Skeletal muscle satellite cell (primary cell): ENCODE measurements at regions not wholly inside any gene's neighbourhood (a gene's known extent, or its start where the extent isn't known, plus 50 kb on each side); places are given as distances from the start of the nearest gene placed in this dataset.
"Not testable (repeated sequence)": the region's sequence is repeated elsewhere in the genome, so short reads cannot be mapped to it uniquely, and the experiment has no call there.

Experiments
- H3K27me3 ChIP-seq: 2 replicates; pipeline ENCODE4 v1.7.0; 2013; ENCODE audit warnings: low read length; ENCODE audit not compliant: control insufficient read depth, insufficient read depth
- H3K36me3 ChIP-seq: 2 replicates; pipeline ENCODE4 v1.7.0; 2013; ENCODE audit warnings: mild to moderate bottlenecking, control low read depth, low read length; ENCODE audit not compliant: insufficient read depth
- H3K4me1 ChIP-seq: 2 replicates; pipeline ENCODE4 v1.7.0; 2013; ENCODE audit warnings: low read length; ENCODE audit not compliant: control insufficient read depth, insufficient read depth
- H3K4me2 ChIP-seq: 2 replicates; pipeline ENCODE4 v1.7.0; 2013; ENCODE audit warnings: mild to moderate bottlenecking, low read length
- H3K4me3 ChIP-seq: 2 replicates; pipeline ENCODE4 v1.7.0; 2013; ENCODE audit warnings: low read length
- H3K9ac ChIP-seq: 2 replicates; pipeline ENCODE4 v1.7.0; 2013; ENCODE audit warnings: mild to moderate bottlenecking, low read depth, low read length, moderate library complexity
- H3K9me3 ChIP-seq: replicated peaks from 2 replicates; pipeline ENCODE4 v1.7.0; 2013; ENCODE audit warnings: mild to moderate bottlenecking, control low read depth, low read length

DNA sequence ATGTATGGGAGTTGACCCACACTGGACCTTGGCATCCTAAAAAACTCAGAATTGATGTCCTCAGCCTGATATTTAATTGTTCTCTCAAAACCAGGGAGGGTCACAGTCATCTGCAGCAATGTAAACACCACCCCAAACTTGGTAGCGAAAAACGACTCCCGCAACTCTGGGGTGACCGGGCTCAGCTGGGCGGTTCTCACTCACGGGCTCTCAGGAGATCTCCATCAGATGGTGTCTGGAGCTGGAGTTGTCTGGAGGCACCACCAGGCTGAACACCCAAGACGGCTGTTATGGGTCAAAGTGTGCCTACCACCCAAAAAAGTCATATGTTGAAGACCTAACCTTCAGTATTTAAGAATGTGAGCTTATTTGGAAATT, 50.9 kb upstream of the NXT1 start:
- Histone ChIP-seq H3K4me2 (no peak overlapping the region), H3K9me3 (no peaks in the 10 kb centered on the region), H3K4me3 (no peak overlapping the region), H3K36me3 (no peaks in the 10 kb centered on the region), H3K4me1 (no peaks in the 10 kb centered on the region), H3K9ac (no peak overlapping the region), H3K27me3 (peaks cover 33% of the 10 kb centered on the region)

DNA sequence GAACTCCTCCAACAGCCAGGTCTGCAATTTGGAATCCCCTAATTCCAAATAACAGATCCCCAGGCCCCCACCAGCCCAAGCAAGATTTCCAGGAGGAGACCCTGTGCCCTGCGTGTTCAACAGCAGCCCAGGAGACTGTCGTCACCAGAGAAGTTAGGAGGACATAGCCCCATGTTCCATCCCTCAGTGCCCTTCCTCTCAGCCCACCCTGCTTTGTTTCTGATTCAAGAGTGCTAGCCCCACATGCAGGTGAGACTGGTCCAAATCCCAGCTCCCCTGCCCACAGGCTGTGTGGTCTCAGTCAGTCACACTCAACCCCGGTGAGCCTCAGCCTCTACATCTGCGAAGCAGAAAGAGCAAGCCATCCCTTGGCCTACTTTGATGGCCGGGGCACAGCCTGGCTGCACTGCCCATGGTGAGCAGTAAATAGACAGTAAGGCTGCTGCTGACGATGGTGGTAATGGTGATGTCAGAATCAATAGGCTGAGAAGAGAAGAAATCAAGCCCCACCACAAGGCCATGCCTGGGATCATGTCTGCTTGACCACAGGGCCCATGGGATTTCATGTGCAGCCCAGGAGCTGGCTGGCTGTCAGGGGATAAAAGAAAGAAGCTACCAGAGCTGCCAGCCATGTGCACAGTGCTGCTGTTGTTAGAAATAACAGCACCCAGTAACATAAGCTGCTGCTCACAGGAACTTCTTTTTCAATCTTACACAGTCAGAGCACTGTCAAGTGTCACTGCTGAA, 51.5 kb upstream of the NXT1 start:
- no peaks in the 10 kb centered on the region for H3K9me3 ChIP-seq
- H3K9ac ChIP-seq = no peak overlapping the region
- H3K4me2 ChIP-seq = no peak overlapping the region
- no peaks in the 10 kb centered on the region for H3K36me3 ChIP-seq
- peaks cover 33% of the 10 kb centered on the region for H3K27me3 ChIP-seq
- H3K4me1 ChIP-seq = no peaks in the 10 kb centered on the region
- H3K4me3 ChIP-seq = no peak overlapping the region

DNA sequence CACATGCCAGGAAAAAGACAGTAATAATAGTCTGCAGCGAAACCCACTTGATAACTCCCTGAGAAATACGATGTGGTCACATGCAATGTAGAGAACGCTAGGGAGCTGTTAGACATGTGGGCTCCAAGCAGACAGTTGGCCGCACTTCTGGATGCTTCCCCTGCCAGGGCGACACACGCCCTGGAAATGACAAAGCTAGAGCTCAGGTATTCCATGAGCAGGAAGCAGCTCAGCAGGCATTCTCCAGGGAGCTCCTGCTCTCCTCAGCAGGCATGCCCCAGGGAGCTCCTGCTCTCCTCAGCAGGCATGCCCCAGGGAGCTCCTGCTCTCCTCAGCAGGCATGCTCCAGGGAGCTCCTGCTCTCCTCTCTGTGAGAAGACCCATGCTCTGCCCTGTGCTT, 52.4 kb upstream of the NXT1 start:
- Histone ChIP-seq H3K36me3 (no peaks in the 10 kb centered on the region), H3K4me1 (no peaks in the 10 kb centered on the region), H3K27me3 (peaks cover 32% of the 10 kb centered on the region), H3K9me3 (no peaks in the 10 kb centered on the region), H3K9ac (no peak overlapping the region), H3K4me3 (no peak overlapping the region), H3K4me2 (no peak overlapping the region)

DNA sequence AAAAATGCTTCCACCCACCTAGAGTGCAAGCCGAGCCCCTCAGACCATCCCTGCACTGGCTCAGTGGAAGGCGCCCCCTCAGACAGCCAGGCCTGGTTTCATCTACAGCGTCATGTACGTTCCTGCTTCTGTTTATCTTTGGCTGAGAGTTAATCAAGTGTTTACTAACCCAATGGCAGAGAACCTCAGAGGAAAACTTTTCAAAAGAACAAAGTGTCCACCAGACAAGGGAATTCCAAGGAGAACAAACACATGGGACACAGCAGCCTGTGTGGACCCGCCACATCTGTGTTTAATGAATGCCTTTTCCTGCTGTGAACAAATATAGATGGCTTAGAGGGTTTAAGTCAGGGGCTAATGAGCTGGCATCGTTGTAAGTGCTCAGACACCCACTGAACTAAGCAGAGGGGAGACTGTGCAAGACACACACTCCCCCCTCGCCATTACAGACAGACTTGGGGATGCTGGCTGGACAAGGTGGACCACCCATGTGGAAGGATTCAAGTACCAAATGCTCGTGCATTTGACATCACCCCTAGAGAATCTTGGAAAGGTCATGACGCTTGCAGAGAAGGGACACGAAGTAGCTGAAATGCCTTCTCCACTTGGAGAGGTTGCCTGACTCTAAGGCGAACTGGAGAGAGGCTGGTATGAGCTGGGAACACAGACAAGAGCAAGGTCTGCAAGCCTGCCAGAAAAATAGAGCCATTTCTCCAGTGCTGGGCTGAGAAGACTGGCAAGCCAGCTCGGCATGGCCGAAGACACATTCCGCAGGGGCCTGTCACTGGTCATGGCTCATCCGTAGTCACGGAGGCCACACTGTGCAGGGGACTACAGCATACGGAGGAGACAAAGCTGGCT, 53.5 kb upstream of the NXT1 start:
- no peak overlapping the region for H3K9ac ChIP-seq
- H3K27me3 ChIP-seq = peaks cover 26% of the 10 kb centered on the region
- H3K4me1 ChIP-seq = no peaks in the 10 kb centered on the region
- no peak overlapping the region for H3K4me3 ChIP-seq
- H3K4me2 ChIP-seq = no peak overlapping the region
- H3K9me3 ChIP-seq = no peaks in the 10 kb centered on the region
- H3K36me3 ChIP-seq = no peaks in the 10 kb centered on the region

DNA sequence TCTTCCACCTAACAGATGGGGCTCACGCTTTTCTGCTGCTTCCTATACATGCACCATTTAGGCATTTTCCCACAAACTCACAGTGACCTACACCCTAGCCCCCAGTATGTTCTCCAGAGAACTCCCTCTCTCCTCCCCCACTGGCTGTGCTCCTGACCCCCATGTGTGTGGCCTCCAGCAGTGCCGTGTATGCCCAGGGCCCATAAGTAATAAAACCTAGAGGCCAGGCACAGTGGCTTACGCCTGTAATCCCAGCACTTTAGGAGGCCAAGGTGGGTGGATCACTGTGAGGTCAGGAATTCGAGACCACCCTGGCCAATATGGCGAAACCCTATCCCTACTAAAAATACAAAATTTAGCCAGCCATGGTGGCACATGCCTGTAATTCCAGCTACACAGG, 54.7 kb upstream of the NXT1 start:
- Histone ChIP-seq H3K9ac (no peak overlapping the region), H3K4me1 (no peaks in the 10 kb centered on the region), H3K36me3 (no peaks in the 10 kb centered on the region), H3K4me2 (no peak overlapping the region), H3K9me3 (no peaks in the 10 kb centered on the region), H3K4me3 (no peak overlapping the region), H3K27me3 (peaks cover 26% of the 10 kb centered on the region)

DNA sequence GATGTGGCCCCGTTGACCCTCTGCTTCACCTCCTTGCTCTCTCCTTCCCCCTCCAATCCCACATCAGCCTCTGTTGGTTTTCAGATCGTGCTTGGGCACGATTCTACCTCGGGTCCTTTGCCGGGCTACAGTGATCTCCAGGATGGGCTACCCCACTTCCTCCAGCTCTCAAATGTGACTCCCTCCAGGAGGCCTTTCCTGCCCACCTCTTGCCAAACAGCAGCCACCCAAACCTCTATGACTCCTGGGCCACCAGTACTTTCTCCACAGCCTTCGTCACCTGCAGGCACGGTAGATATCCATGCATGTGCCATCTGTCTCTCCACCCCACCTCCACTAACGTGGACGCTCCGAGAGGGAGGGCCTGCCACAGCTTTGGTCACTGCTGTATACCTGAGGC, 55.9 kb upstream of the NXT1 start:
- Histone ChIP-seq H3K4me1 (no peaks in the 10 kb centered on the region), H3K9me3 (no peaks in the 10 kb centered on the region), H3K4me3 (no peak overlapping the region), H3K27me3 (peaks cover 30% of the 10 kb centered on the region), H3K4me2 (no peak overlapping the region), H3K36me3 (no peaks in the 10 kb centered on the region), H3K9ac (no peak overlapping the region)

DNA sequence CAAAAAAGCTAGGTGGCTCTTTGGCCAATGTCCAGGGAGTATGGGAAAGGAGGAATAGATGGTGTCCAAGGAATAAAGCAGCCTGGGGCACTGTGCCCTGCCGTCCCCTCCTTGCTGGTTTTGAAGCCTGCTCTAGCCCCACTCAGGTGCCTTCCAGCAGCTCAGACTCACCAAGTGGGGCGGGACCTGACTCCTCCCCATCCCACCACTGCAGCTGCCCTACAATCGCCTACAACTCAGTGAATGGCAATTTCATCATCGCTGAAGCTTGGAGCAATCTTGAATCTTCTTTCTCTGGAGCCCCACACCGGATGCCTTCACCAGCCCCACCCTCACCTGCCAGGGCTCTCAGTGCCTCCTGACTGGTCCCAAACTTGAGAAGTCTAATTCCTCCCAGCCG, 56.4 kb upstream of the NXT1 start:
- H3K9me3 ChIP-seq = no peaks in the 10 kb centered on the region
- H3K4me1 ChIP-seq = no peaks in the 10 kb centered on the region
- no peak overlapping the region for H3K4me3 ChIP-seq
- no peaks in the 10 kb centered on the region for H3K36me3 ChIP-seq
- no peak overlapping the region for H3K9ac ChIP-seq
- no peak overlapping the region for H3K4me2 ChIP-seq
- H3K27me3 ChIP-seq = peaks cover 35% of the 10 kb centered on the region

DNA sequence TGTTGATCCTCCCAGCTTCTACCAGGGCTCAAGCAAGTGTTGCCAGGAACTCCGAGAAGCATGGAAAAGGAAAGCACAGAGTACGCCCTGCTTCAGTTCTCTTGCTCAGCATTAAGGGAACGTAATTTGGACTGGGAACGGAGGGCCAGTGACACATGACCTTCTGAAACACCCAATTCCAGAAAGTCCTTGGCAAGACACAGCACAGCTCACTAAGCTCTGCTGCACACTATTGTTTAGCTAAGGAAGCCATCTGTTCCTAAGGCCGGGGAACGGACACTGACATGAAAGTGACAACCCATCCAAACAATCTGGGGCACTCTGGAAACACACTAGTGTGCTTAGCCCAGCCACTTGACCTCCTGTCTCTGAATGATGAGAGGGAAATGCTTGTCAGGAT, 56.9 kb upstream of the NXT1 start:
- no peaks in the 10 kb centered on the region for H3K9me3 ChIP-seq
- peaks cover 37% of the 10 kb centered on the region for H3K27me3 ChIP-seq
- no peak overlapping the region for H3K9ac ChIP-seq
- no peaks in the 10 kb centered on the region for H3K4me1 ChIP-seq
- H3K36me3 ChIP-seq = no peaks in the 10 kb centered on the region
- H3K4me3 ChIP-seq = no peak overlapping the region
- H3K4me2 ChIP-seq = no peak overlapping the region

DNA sequence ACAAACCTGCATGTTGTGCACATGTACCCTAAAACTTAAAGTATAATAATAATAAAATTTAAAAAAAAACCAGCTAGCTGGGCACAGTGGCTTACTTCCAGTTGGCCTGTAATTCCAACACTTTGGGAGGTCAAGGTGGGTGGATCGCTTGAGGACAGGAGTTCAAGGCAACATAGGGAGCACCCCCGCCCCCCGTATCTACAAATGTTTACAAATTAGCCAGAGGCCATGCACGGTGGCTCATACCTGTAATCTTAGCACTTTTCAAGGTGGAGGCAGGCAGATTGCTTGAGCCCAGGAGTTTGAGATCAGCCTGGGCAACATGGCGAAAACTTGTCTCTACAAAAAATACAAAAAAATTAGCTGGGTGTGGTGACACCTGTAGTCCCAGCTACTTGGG, 58.3 kb upstream of the NXT1 start:
- not testable (repeated sequence) for H3K4me3 ChIP-seq, H3K36me3 ChIP-seq, H3K9ac ChIP-seq, H3K4me1 ChIP-seq, H3K9me3 ChIP-seq, H3K4me2 ChIP-seq
- peaks cover 24% of the 10 kb centered on the region for H3K27me3 ChIP-seq

DNA sequence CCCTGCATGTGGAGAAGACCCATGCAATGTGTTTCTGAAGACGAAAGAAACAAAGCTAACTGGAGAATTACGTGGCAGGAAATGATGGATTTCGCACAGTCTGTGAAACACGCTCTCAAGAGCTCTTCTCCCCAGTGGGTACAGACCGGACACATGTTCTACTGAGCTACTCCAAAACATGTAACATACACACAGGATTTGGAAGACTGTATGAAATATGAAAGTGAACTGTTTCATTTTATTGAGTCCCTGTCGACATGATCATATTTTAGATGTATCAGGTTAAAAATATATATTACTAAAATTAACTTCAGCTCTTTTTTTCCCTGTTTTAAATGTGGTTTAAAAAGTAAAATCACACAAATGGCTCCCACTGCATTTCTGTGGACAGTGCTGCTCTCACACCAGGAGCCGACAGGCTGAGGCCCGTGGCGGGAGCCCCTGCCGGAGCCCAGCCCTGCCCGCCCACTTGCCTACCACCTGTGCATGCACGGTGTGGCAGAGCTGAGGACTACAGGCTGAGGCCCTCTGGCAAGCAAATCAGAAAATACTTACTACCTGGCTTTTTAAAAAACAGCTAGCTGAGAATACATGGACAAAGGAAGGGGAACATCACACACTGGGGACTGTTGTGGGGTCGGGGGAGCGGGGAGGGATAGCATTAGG, 58.9 kb upstream of the NXT1 start:
- H3K27me3 ChIP-seq = peaks cover 18% of the 10 kb centered on the region
- no peaks in the 10 kb centered on the region for H3K4me1 ChIP-seq
- no peaks in the 10 kb centered on the region for H3K9me3 ChIP-seq
- H3K4me3 ChIP-seq = no peak overlapping the region
- no peaks in the 10 kb centered on the region for H3K36me3 ChIP-seq
- H3K4me2 ChIP-seq = no peak overlapping the region
- no peak overlapping the region for H3K9ac ChIP-seq

DNA sequence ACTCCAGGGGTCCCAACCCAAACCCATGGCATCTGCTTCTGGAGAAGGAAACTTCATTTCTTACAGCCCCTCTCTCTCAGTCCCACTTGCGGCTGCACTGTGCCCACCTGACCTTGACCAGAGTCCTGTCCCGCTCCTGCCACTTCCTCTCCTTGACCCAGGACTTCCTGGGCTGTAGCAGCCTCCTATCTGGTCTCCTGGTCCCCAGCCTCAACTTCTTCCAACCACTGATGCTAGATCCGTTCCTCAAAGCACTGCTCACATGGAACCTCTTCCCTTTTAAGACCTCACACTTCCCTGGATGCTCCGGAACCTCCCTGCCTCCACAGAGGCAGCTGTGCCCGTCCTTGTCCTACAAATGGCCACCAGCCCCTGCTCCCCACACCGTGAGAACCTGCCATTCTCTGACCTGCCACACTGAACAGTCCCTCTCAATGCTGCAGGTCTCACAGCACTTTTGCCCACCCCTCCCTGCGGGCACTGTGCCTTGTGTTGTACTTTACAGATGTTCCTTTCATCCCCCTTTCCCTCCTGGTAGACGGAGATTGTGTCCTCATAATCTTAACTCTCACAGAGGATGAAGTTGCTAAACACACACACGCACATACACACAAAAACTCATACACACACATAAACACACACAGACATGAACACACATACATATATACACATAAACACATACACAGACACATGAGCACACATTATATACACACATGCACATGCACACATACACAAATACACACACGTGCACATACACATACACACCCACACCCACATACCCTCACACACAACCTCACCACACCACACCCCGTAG, 59.6 kb upstream of the NXT1 start:
- H3K9ac ChIP-seq = no peak overlapping the region
- H3K4me3 ChIP-seq = no peak overlapping the region
- no peaks in the 10 kb centered on the region for H3K4me1 ChIP-seq
- no peaks in the 10 kb centered on the region for H3K9me3 ChIP-seq
- H3K4me2 ChIP-seq = no peak overlapping the region
- H3K27me3 ChIP-seq = peaks cover 17% of the 10 kb centered on the region
- no peaks in the 10 kb centered on the region for H3K36me3 ChIP-seq
